GM21447 (cell line): ENCODE measurements at regions not wholly inside any gene's neighbourhood (a gene's known extent, or its start where the extent isn't known, plus 50 kb on each side); places are given as distances from the start of the nearest gene placed in this dataset.
"Not testable (repeated sequence)": the region's sequence is repeated elsewhere in the genome, so short reads cannot be mapped to it uniquely, and the experiment has no call there.

Experiments
- ATAC-seq: cut with Tn5 transposase; IDR thresholded peaks from one replicate; pipeline ENCODE4 v1.9.1; 2021; ENCODE audit not compliant: unreplicated experiment

GRCh38 chr13:79896851-79897250 is 415.9 kb downstream of the NDFIP2 start:
- ATAC-seq: no peak

- no peak for ATAC-seq
Measured at GRCh38 chr13:79895416-79895815, 414.5 kb downstream of the NDFIP2 start.

- ATAC-seq: not testable (repeated sequence)
Measured at GRCh38 chr13:79887278-79887677, 406.3 kb downstream of the NDFIP2 start.

GRCh38 chr13:79886601-79887000 is 405.6 kb downstream of the NDFIP2 start:
- no peak for ATAC-seq

- no peak for ATAC-seq
Measured at GRCh38 chr13:79884890-79885289, 403.9 kb downstream of the NDFIP2 start.

GRCh38 chr13:79883216-79883615 is 402.3 kb downstream of the NDFIP2 start:
- no peak for ATAC-seq

- no peak for ATAC-seq
Measured at GRCh38 chr13:79880818-79881217, 399.9 kb downstream of the NDFIP2 start.

GRCh38 chr13:79874396-79875360 is 393.7 kb downstream of the NDFIP2 start:
- no peak for ATAC-seq

- ATAC-seq: no peak
Measured at GRCh38 chr13:79871594-79871993, 390.6 kb downstream of the NDFIP2 start.

- ATAC-seq: no peak
Measured at GRCh38 chr13:79870766-79871165, 389.8 kb downstream of the NDFIP2 start.

- ATAC-seq: no peak
Measured at GRCh38 chr13:79870123-79870522, 389.2 kb downstream of the NDFIP2 start.

- ATAC-seq: no peak
Measured at GRCh38 chr13:79869326-79869725, 388.4 kb downstream of the NDFIP2 start.

- no peak for ATAC-seq
Measured at GRCh38 chr13:79867254-79867653, 386.3 kb downstream of the NDFIP2 start.

GRCh38 chr13:79866436-79866835 is 385.5 kb downstream of the NDFIP2 start:
- no peak for ATAC-seq

GRCh38 chr13:79862515-79862914 is 381.6 kb downstream of the NDFIP2 start:
- ATAC-seq: no peak

- ATAC-seq: no peak
Measured at GRCh38 chr13:79861731-79862130, 380.8 kb downstream of the NDFIP2 start.

GRCh38 chr13:79860791-79861190 is 379.8 kb downstream of the NDFIP2 start:
- ATAC-seq: no peak

- ATAC-seq: no peak
Measured at GRCh38 chr13:79859756-79860155, 378.8 kb downstream of the NDFIP2 start.

- ATAC-seq: no peak
Measured at GRCh38 chr13:79853251-79853650, 372.3 kb downstream of the NDFIP2 start.

GRCh38 chr13:79851318-79851717 is 370.4 kb downstream of the NDFIP2 start:
- ATAC-seq: no peak

- no peak for ATAC-seq
Measured at GRCh38 chr13:79847882-79848592, 367.1 kb downstream of the NDFIP2 start.

GRCh38 chr13:79846386-79846785 is 365.4 kb downstream of the NDFIP2 start:
- no peak for ATAC-seq
